Stimulated activated CD4-positive, alpha-beta T cell treated with anti-CD3 and anti-CD28 coated beads, Interleukin-4, amount 100 ng/mL, for 4 hours (primary cell): ENCODE measurements at regions not wholly inside any gene's neighbourhood (a gene's known extent, or its start where the extent isn't known, plus 50 kb on each side); places are given as distances from the start of the nearest gene placed in this dataset.
"Not testable (repeated sequence)": the region's sequence is repeated elsewhere in the genome, so short reads cannot be mapped to it uniquely, and the experiment has no call there.

Experiments
- DNase-seq, 2 experiments: peaks; one replicate each; pipeline ENCODE4 v3.0.0-alpha.2; 2020

GRCh38 chr10:64973391-64973790 is 1452.2 kb downstream of the REEP3 start:
- DNase-seq = no peak

GRCh38 chr10:64976150-64976549 is 1454.9 kb downstream of the REEP3 start:
- DNase-seq = no peak

- DNase-seq = no peak
Measured at GRCh38 chr10:64977915-64978314, 1456.7 kb downstream of the REEP3 start.

GRCh38 chr10:64996886-64997285 is 1475.7 kb downstream of the REEP3 start:
- no peak for DNase-seq

- DNase-seq = no peak
Measured at GRCh38 chr10:65010845-65011244, 1489.6 kb downstream of the REEP3 start.

- no peak for DNase-seq
Measured at GRCh38 chr10:65017523-65017922, 1496.3 kb downstream of the REEP3 start.

GRCh38 chr10:65024886-65025285 is 1503.7 kb downstream of the REEP3 start:
- DNase-seq = no peak

- no peak for DNase-seq
Measured at GRCh38 chr10:65030263-65030662, 1509.1 kb downstream of the REEP3 start.

GRCh38 chr10:65032867-65033769 is 1511.9 kb downstream of the REEP3 start:
- DNase-seq = no peak

GRCh38 chr10:65033957-65034356 is 1512.8 kb downstream of the REEP3 start:
- no peak for DNase-seq

- DNase-seq = no peak
Measured at GRCh38 chr10:65040796-65041195, 1519.6 kb downstream of the REEP3 start.

- no peak for DNase-seq
Measured at GRCh38 chr10:65041307-65041706, 1520.1 kb downstream of the REEP3 start.

- no peak for DNase-seq
Measured at GRCh38 chr10:65042496-65042895, 1521.3 kb downstream of the REEP3 start.

GRCh38 chr10:65046831-65047230 is 1525.6 kb downstream of the REEP3 start:
- no peak for DNase-seq

GRCh38 chr10:65052111-65052510 is 1530.9 kb downstream of the REEP3 start:
- DNase-seq = not testable (repeated sequence)

- not testable (repeated sequence) for DNase-seq
Measured at GRCh38 chr10:65053397-65053796, 1532.2 kb downstream of the REEP3 start.

- DNase-seq = not testable (repeated sequence)
Measured at GRCh38 chr10:65053831-65054351, 1532.7 kb downstream of the REEP3 start.

- DNase-seq = not testable (repeated sequence)
Measured at GRCh38 chr10:65054701-65055100, 1533.5 kb downstream of the REEP3 start.

GRCh38 chr10:65065278-65065677 is 1544.1 kb downstream of the REEP3 start:
- no peak for DNase-seq

GRCh38 chr10:65083222-65083621 is 1562.0 kb downstream of the REEP3 start:
- DNase-seq = no peak

- no peak for DNase-seq
Measured at GRCh38 chr10:65090991-65091390, 1569.8 kb downstream of the REEP3 start.

GRCh38 chr10:65100146-65100545 is 1578.9 kb downstream of the REEP3 start:
- DNase-seq = no peak

GRCh38 chr10:65100881-65101280 is 1579.7 kb downstream of the REEP3 start:
- not testable (repeated sequence) for DNase-seq

- no peak for DNase-seq
Measured at GRCh38 chr10:65110009-65110408, 1588.8 kb downstream of the REEP3 start.
